Right lobe of liver (tissue), 6 donors: ENCODE measurements at regions not wholly inside any gene's neighbourhood (a gene's known extent, or its start where the extent isn't known, plus 50 kb on each side); places are given as distances from the start of the nearest gene placed in this dataset.

Experiments used
- ATAC-seq, 4 donors: fragments of 200-7000 bp; cut with Tn5 transposase; one replicate each; pipeline ENCODE4 v1.9.1; 2020; ENCODE audit warnings: mild to moderate bottlenecking in 4 of 4, moderate library complexity in 4 of 4
- DNase-seq, 3 donors: peaks; one replicate each; pipeline ENCODE4 v3.0.0-alpha.2; 2020
- H3K27ac ChIP-seq, 3 donors: fragments of 200-600 bp; one replicate each; pipeline ENCODE4 v1.8.0; 2022
- H3K27me3 ChIP-seq, 2 donors: fragments of 200-600 bp; one replicate each; pipeline ENCODE4 v1.8.0; 2022
- H3K36me3 ChIP-seq, 4 donors: fragments of 200-600 bp; sonication (generic) in 1 of 4; one replicate each; pipeline versions ENCODE4 v1.5.1 to v1.8.0; 2017 to 2022; ENCODE audit warnings: control low read depth in 1 of 4
- H3K4me1 ChIP-seq, 4 donors: fragments of 200-600 bp; sonication (generic) in 1 of 4; one replicate each; pipeline versions ENCODE4 v1.5.1 to v1.8.0; 2017 to 2022; ENCODE audit warnings: control low read depth in 1 of 4
- H3K4me3 ChIP-seq, 3 donors: fragments of 200-600 bp; one replicate each; pipeline ENCODE4 v1.8.0; 2022
- H3K9me3 ChIP-seq, 4 donors: fragments of 200-600 bp; sonication (generic) in 1 of 4; one replicate each; pipeline versions ENCODE4 v1.5.1 to v1.8.0; 2017 to 2022; ENCODE audit warnings: control low read depth in 1 of 4
- POLR2A ChIP-seq: fragments of 450-650 bp; IDR thresholded peaks from one replicate; pipeline ENCODE4 v1.6.1; 2017; ENCODE audit warnings: antibody characterized with exemption, mild to moderate bottlenecking
- WGBS: methylation state at CpG from one replicate; pipeline ENCODE4 v1.1.6; 2018; ENCODE audit warnings: low coverage, low lambda C conversion rate; ENCODE audit not compliant: insufficient coverage; ENCODE audit errors: missing lambda C conversion rate; 5-methylcytosine and 5-hydroxymethylcytosine counted together
- intact Hi-C, 2 donors: fragments of 100-400 bp; cut with DNase I; formaldehyde crosslinking; loops; one replicate each; pipeline versions ENCODE4 v1.11.2 to v1.14.1; 2022
- TF ChIP-seq, protein P1 (sequence below), 4 donors: fragments of 200-600 bp in 3 of 4; fragments of 450-650 bp in 1 of 4; IDR thresholded peaks; one replicate each; pipeline versions ENCODE4 v1.5.1 to v1.8.0; 2016 to 2022; ENCODE audit warnings: antibody characterized with exemption in 4 of 4, mild to moderate bottlenecking in 2 of 4
- donor health status: DM: no; HTN: yes; CAD: no.
- donor health status: DM: no; HTN: no; CAD: no.
- donor health status: DM: no; HTN: no; CAD: no.
- donor health status: DM: no; HTN: yes; CAD: no.
- donor health status: DM: no; HTN: yes; CAD: no.

GRCh38 chr1:11357276-11357675 lies 84.3 kb downstream of the UBIAD1 start:
- Histone ChIP-seq H3K4me1 (no peaks in the 10 kb centered on the region), H3K36me3 (no peaks in the 10 kb centered on the region), H3K27me3 (peaks cover 0 to 4% of the 10 kb centered on the region in 2 donors), H3K9me3 (no peaks in the 10 kb centered on the region), H3K4me3 (no peak overlapping the region), H3K27ac (no peak overlapping the region)
- ATAC-seq (no peak), DNase-seq (no peak)
- intact Hi-C loops, result no loop called here
- 64% methylated on average over 10 of the region's 15 CpGs for WGBS
- TF ChIP-seq, protein P1, sequence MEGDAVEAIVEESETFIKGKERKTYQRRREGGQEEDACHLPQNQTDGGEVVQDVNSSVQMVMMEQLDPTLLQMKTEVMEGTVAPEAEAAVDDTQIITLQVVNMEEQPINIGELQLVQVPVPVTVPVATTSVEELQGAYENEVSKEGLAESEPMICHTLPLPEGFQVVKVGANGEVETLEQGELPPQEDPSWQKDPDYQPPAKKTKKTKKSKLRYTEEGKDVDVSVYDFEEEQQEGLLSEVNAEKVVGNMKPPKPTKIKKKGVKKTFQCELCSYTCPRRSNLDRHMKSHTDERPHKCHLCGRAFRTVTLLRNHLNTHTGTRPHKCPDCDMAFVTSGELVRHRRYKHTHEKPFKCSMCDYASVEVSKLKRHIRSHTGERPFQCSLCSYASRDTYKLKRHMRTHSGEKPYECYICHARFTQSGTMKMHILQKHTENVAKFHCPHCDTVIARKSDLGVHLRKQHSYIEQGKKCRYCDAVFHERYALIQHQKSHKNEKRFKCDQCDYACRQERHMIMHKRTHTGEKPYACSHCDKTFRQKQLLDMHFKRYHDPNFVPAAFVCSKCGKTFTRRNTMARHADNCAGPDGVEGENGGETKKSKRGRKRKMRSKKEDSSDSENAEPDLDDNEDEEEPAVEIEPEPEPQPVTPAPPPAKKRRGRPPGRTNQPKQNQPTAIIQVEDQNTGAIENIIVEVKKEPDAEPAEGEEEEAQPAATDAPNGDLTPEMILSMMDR (IDR thresholded peaks at IDR 0.05), result no peak
- TF ChIP-seq POLR2A, result no peak

DNA sequence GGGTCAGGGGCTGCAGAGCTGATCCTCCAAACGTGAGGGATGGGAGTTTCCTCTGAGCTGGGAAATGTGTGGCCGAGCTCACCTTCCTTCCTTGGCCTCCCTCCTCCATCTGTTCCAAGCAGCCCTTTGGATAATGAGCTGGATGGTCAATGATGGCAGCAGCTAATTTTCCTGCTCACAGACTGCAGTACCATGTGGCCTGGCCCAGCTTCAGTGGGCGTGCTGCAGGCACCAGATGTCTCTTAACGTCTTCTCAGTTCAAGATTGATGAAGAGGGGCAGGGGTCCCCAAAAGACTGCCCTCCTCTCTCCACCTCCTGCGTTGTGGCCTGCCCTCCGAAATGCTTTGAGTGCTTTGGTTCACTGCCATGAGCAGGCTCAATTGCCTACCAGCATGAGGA lies 86.0 kb downstream of the UBIAD1 start:
- WGBS, result 39% methylated on average over 2 of the region's 6 CpGs
- intact Hi-C loops, result no loop called here
- Histone ChIP-seq H3K27ac (no peak overlapping the region), H3K4me1 (no peaks in the 10 kb centered on the region), H3K9me3 (no peaks in the 10 kb centered on the region), H3K27me3 (peaks cover 0 to 4% of the 10 kb centered on the region in 2 donors), H3K4me3 (no peak overlapping the region), H3K36me3 (no peaks in the 10 kb centered on the region)
- TF ChIP-seq, protein P1 (IDR thresholded peaks at IDR 0.05), result no peak
- no peak for TF ChIP-seq POLR2A
- DNase-seq (no peak), ATAC-seq (no peak)

GRCh38 chr1:11362547-11363021 lies 89.6 kb downstream of the UBIAD1 start:
- H3K27ac ChIP-seq, result no peak overlapping the region
- H3K4me3 ChIP-seq, result no peak overlapping the region
- H3K4me1 ChIP-seq, result no peaks in the 10 kb centered on the region
- H3K36me3 ChIP-seq, result no peaks in the 10 kb centered on the region
- H3K27me3 ChIP-seq, result no peaks in the 10 kb centered on the region
- TF ChIP-seq, protein P1 (IDR thresholded peaks at IDR 0.05), result no peak
- TF ChIP-seq POLR2A, result no peak
- no peak for ATAC-seq
- no peaks in the 10 kb centered on the region for H3K9me3 ChIP-seq
- intact Hi-C loops, result loop anchor here in 1 of 2 donors (10.0 kb wide), 1 partner anchor 118 kb away; no protein-coding TSS in a partner anchor
- no peak for DNase-seq
- 69% methylated on average over 14 of the region's 16 CpGs for WGBS

DNA sequence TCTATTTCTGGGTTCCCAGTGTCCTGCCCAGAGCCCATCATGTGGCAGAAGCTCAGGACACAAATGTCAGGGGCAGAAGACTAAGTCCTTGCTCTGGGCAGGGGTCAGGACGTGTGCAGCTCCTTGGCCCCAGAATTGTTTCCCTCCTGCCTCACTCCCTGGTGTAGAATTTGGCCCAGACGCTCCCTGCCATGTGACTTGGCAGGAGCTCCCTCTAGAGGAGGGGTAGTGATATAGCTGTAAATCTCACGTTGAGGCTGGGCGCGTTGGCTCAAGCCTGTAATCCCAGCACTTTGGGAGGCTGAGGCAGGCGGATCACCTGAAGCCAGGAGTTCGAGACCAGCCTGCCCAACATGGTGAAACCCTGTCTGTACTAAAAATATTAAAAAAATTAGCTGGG lies 91.2 kb downstream of the UBIAD1 start:
- no peaks in the 10 kb centered on the region for H3K27me3 ChIP-seq
- H3K4me1 ChIP-seq, result no peaks in the 10 kb centered on the region
- TF ChIP-seq, protein P1 (IDR thresholded peaks at IDR 0.05), result peak; percentile 47 to 66 (median 54)
- TF ChIP-seq POLR2A, result no peak
- ATAC-seq (peak; percentile 83 to 89 (median 86)), DNase-seq (peak in 2 of 3 donors; percentile 31 to 56)
- H3K36me3 ChIP-seq, result no peaks in the 10 kb centered on the region
- intact Hi-C loops, result loop anchor here in 1 of 2 donors (10.0 kb wide), 1 partner anchor 119 kb away; no protein-coding TSS in a partner anchor
- no peak overlapping the region for H3K4me3 ChIP-seq
- 0% methylated on average over 1 of the region's 7 CpGs for WGBS
- H3K27ac ChIP-seq, result no peak overlapping the region
- no peaks in the 10 kb centered on the region for H3K9me3 ChIP-seq
